ENCODE measurements at regions not wholly inside any gene's neighbourhood (a gene's known extent, or its start where the extent isn't known, plus 50 kb on each side); places are given as distances from the start of the nearest gene placed in this dataset.

DNA sequence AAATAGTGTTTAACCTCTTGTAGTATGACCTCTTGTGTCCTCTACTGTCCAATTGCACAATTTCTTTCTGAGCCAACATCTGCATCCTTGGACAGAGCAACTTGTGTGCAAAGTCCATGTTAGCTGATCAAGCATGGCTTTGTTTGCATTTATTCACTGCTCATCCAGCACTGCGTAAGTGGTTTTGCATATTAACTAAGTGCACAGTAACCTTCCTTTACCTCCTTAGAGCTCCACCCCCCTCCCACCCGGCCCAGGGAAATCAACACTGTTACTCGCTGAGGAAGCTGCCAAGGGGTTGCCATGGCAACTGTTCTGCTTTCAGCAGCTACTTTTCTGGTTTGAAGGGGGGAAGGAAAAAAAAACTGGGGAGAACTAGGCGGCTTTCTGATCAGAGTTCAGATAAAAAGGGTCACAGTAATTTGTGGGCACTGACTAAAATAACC is 153.5 kb upstream of the KLF12 start:
- Histone ChIP-seq H2AFZ (ENCODE audit: low read length) (no peak overlapping the region), H3K36me3 (ENCODE audit: control insufficient read depth in 2 of 4, insufficient read depth in 4 of 4, low read length in 3 of 4) (no peaks in the 10 kb centered on the region), H3K9ac (replicated peaks in 1 of 4; ENCODE audit: extremely low read depth in 1 of 4, low read depth in 3 of 4, low read length in 3 of 4) (no peak overlapping the region), H2BK120ac (replicated peaks; ENCODE audit: low read depth, low read length) (no peak overlapping the region), H3K56ac (replicated peaks; ENCODE audit: insufficient read length, low read depth, low read length) (no peak overlapping the region), H3K4me3 (ENCODE audit: extremely low read depth in 1 of 4, insufficient read depth in 2 of 4, low read depth in 3 of 4, low read length in 4 of 4) (peak overlapping the region in 1 of 4 experiments; percentile 29; a peak in 1 of 8 replicates), H4K20me1 (replicated peaks in 1 of 2; ENCODE audit: control insufficient read depth in 1 of 2, insufficient read depth in 2 of 2, low read length in 2 of 2) (no peaks in the 10 kb centered on the region), H3K14ac (ENCODE audit: insufficient read length) (no peak overlapping the region), H3K79me1 (ENCODE audit: low read depth, low read length) (no peaks in the 10 kb centered on the region), H3K23me2 (ENCODE audit: low read depth, low read length) (no peaks in the 10 kb centered on the region; the same call in 1 of the 2 replicates), H3K4me1 (replicated peaks in 1 of 4; ENCODE audit: control insufficient read depth in 3 of 4, insufficient read depth in 4 of 4, low read length in 3 of 4) (peaks cover 8 to 20% (median 16%) of the 10 kb centered on the region in 4 experiments; a peak in 6 of 7 replicates), H2BK15ac (ENCODE audit: low read length) (no peak overlapping the region), H2BK12ac (ENCODE audit: low read depth, low read length) (no peak overlapping the region), H3K27me3 (replicated peaks in 1 of 4; ENCODE audit: control insufficient read depth in 3 of 4, extremely low read depth in 1 of 4, insufficient read depth in 3 of 4, low read length in 3 of 4) (peaks cover 0 to 1% (median 0%) of the 10 kb centered on the region in 4 experiments; a peak in 1 of 7 replicates), H3K4ac (replicated peaks; ENCODE audit: insufficient read length, low read depth, low read length) (no peak overlapping the region), H3K27ac (ENCODE audit: low read depth, low read length) (no peak overlapping the region), H3K18ac (ENCODE audit: extremely low read depth, low read length) (no peak overlapping the region), H4K5ac (ENCODE audit: insufficient read length, low read depth, low read length) (no peak overlapping the region), H2BK20ac (ENCODE audit: low read length) (no peak overlapping the region), H3K79me2 (ENCODE audit: control insufficient read depth in 1 of 2, insufficient read depth in 2 of 2, low read length in 2 of 2) (no peaks in the 10 kb centered on the region), H2AK5ac (ENCODE audit: low read depth, low read length) (no peak overlapping the region), H3K4me2 (ENCODE audit: insufficient read depth in 1 of 2, low read depth in 2 of 2, low read length in 2 of 2) (peak overlapping the region; percentile 45 to 49), H4K8ac (ENCODE audit: extremely low read depth, insufficient read depth, low read length) (no peak overlapping the region), H2BK5ac (ENCODE audit: low read depth, low read length) (no peak overlapping the region), H3K23ac (ENCODE audit: insufficient read length) (no peak overlapping the region), H3K9me3 (ENCODE audit: insufficient read depth in 2 of 2, low read depth in 1 of 2, low read length in 1 of 2) (no peaks in the 10 kb centered on the region), H4K91ac (replicated peaks; ENCODE audit: insufficient read length, low read length) (no peak overlapping the region)
- ChIA-PET CTCF (ENCODE audit: partially characterized antibody) (interaction anchor here (0.6 to 2.3 kb wide), 31 partner anchors 10 to 932 kb away, joined by 3 to 13 read pairs (median 4); no protein-coding TSS in a partner anchor), POLR2A (ENCODE audit: partially characterized antibody) (interaction anchor here (0.8 to 1.1 kb wide), 3 partner anchors 9 to 251 kb away, joined by 3 to 4 read pairs (median 3); no protein-coding TSS in a partner anchor)
- FAIRE-seq (no peak), DNase-seq (ENCODE audit: low read depth in 1 of 2, low spot score in 2 of 2) (peak in 1 of 2 experiments; percentile 49)
- WGBS, 2 experiments (ENCODE audit: extremely low coverage in 1 of 2, insufficient coverage in 1 of 2, insufficient read length in 1 of 2, insufficient replicate concordance in 2 of 2, low coverage in 1 of 2, low lambda C conversion rate in 2 of 2, missing lambda C conversion rate in 1 of 2): 19% methylated on average over 4 of the region's 4 CpGs; no CpG with 5 or more reads in 1 of the 2 experiments
